Fibroblast of pulmonary artery (primary cell): ENCODE measurements at regions not wholly inside any gene's neighbourhood (a gene's known extent, or its start where the extent isn't known, plus 50 kb on each side); places are given as distances from the start of the nearest gene placed in this dataset.
"Not testable (repeated sequence)": the region's sequence is repeated elsewhere in the genome, so short reads cannot be mapped to it uniquely, and the experiment has no call there.

Experiments used
- DNase-seq: peaks from one replicate; pipeline ENCODE4 v3.0.0-alpha.2; 2010; ENCODE audit warnings: low read depth
- H3K4me3 ChIP-seq: replicated peaks from 2 replicates; pipeline ENCODE4 v1.5.1; 2011; ENCODE audit warnings: low read depth, mild to moderate bottlenecking, control low read depth, low read length, moderate library complexity
- CTCF ChIP-seq: IDR thresholded peaks from 2 replicates; pipeline ENCODE4 v1.5.1; 2011; ENCODE audit warnings: mild to moderate bottlenecking, control low read depth, low read length, inconsistent platforms; ENCODE audit errors: missing control alignments

GRCh38 chr16:47907109-47907508, 248.7 kb downstream of the ABCC12 start:
- DNase-seq = no peak
- TF ChIP-seq CTCF = no peak
- H3K4me3 ChIP-seq = no peak overlapping the region

GRCh38 chr16:47905771-47906170, 250.0 kb downstream of the ABCC12 start:
- H3K4me3 ChIP-seq = no peak overlapping the region
- TF ChIP-seq CTCF = no peak
- DNase-seq = no peak

- no peak for TF ChIP-seq CTCF
- H3K4me3 ChIP-seq = no peak overlapping the region
These were observed 251.1 kb downstream of the ABCC12 start for GRCh38 chr16:47904691-47905090.

GRCh38 chr16:47903470-47903869, 252.3 kb downstream of the ABCC12 start:
- DNase-seq = no peak
- no peak overlapping the region for H3K4me3 ChIP-seq
- TF ChIP-seq CTCF = no peak

More at GRCh38 chr16:47904691-47905090, 251.1 kb downstream of the ABCC12 start:
- DNase-seq = no peak

GRCh38 chr16:47897105-47897504, 258.7 kb downstream of the ABCC12 start:
- not testable (repeated sequence) for H3K4me3 ChIP-seq, DNase-seq

GRCh38 chr16:47895146-47895545, 260.6 kb downstream of the ABCC12 start:
- DNase-seq = no peak
- no peak for TF ChIP-seq CTCF
- H3K4me3 ChIP-seq = no peak overlapping the region

- DNase-seq = no peak
- H3K4me3 ChIP-seq = no peak overlapping the region
- TF ChIP-seq CTCF = no peak
These were observed 262.8 kb downstream of the ABCC12 start for GRCh38 chr16:47892999-47893398.

- no peak for TF ChIP-seq CTCF
- DNase-seq = no peak
- H3K4me3 ChIP-seq = no peak overlapping the region
These were observed 267.1 kb downstream of the ABCC12 start for GRCh38 chr16:47888734-47889133.
